Trophoblast cell (in vitro differentiated cells and primary cell): ENCODE measurements at regions not wholly inside any gene's neighbourhood (a gene's known extent, or its start where the extent isn't known, plus 50 kb on each side); places are given as distances from the start of the nearest gene placed in this dataset.
"Not testable (repeated sequence)": the region's sequence is repeated elsewhere in the genome, so short reads cannot be mapped to it uniquely, and the experiment has no call there.

Source experiments
- DNase-seq, 2 donors: peaks; one replicate each; pipeline ENCODE4 v3.0.0-alpha.2; 2016
- H2AFZ ChIP-seq: 2 replicates; pipeline ENCODE4 v1.6.1; 2013; ENCODE audit warnings: low read length, moderate library complexity, mild to moderate bottlenecking; ENCODE audit not compliant: insufficient read depth, poor library complexity
- H2AK5ac ChIP-seq: 2 replicates; pipeline ENCODE4 v1.6.1; 2013; ENCODE audit warnings: mild to moderate bottlenecking, low read length
- H2BK120ac ChIP-seq: 2 replicates; pipeline ENCODE4 v1.6.1; 2013; ENCODE audit warnings: low read length, mild to moderate bottlenecking, moderate library complexity; ENCODE audit not compliant: insufficient read depth, poor library complexity
- H2BK12ac ChIP-seq: 2 replicates; pipeline ENCODE4 v1.6.1; 2013; ENCODE audit warnings: mild to moderate bottlenecking, low read length, moderate library complexity
- H2BK5ac ChIP-seq: 2 replicates; pipeline ENCODE4 v1.6.1; 2013; ENCODE audit warnings: low read length, low read depth, moderate library complexity, mild to moderate bottlenecking; ENCODE audit not compliant: poor library complexity
- H3K14ac ChIP-seq: 2 replicates; pipeline ENCODE4 v1.6.1; 2013; ENCODE audit warnings: mild to moderate bottlenecking, low read length
- H3K18ac ChIP-seq: 2 replicates; pipeline ENCODE4 v1.6.1; 2013; ENCODE audit warnings: mild to moderate bottlenecking, low read length
- H3K23ac ChIP-seq: 2 replicates; pipeline ENCODE4 v1.6.1; 2013; ENCODE audit warnings: low read length
- H3K27ac ChIP-seq: 2 replicates; pipeline ENCODE4 v1.5.1; 2013; ENCODE audit warnings: low read depth, mild to moderate bottlenecking, inconsistent platforms, low read length, moderate library complexity
- H3K27me3 ChIP-seq: 2 replicates; pipeline ENCODE4 v1.6.1; 2013; ENCODE audit warnings: inconsistent platforms, mild to moderate bottlenecking, low read length, moderate library complexity; ENCODE audit not compliant: insufficient read depth
- H3K36me3 ChIP-seq, 2 experiments: 1 replicate in 1 of 2; 2 replicates in 1 of 2; pipeline ENCODE4 v1.6.1; 2013; ENCODE audit warnings: low read length in 2 of 2, mild to moderate bottlenecking in 2 of 2, moderate library complexity in 1 of 2; ENCODE audit not compliant: insufficient read depth in 2 of 2, control insufficient read depth in 1 of 2
- H3K4ac ChIP-seq: 2 replicates; pipeline ENCODE4 v1.6.1; 2013; ENCODE audit warnings: low read depth, mild to moderate bottlenecking, low read length, moderate library complexity
- H3K4me1 ChIP-seq, 2 experiments: 1 replicate in 1 of 2; 2 replicates in 1 of 2; pipeline ENCODE4 v1.6.1; 2013; ENCODE audit warnings: low read length in 2 of 2, mild to moderate bottlenecking in 2 of 2, moderate library complexity in 1 of 2; ENCODE audit not compliant: insufficient read depth in 2 of 2, control insufficient read depth in 1 of 2
- H3K4me2 ChIP-seq: 2 replicates; pipeline ENCODE4 v1.6.1; 2013; ENCODE audit warnings: inconsistent platforms, mild to moderate bottlenecking, low read length, moderate library complexity
- H3K4me3 ChIP-seq: 2 replicates; pipeline ENCODE4 v1.5.1; 2013; ENCODE audit warnings: mild to moderate bottlenecking, low read depth, low read length, inconsistent platforms
- H3K79me1 ChIP-seq: one replicate; pipeline ENCODE4 v1.6.1; 2013; ENCODE audit warnings: low read length
- H3K79me2 ChIP-seq: 2 replicates; pipeline ENCODE4 v1.6.1; 2013; ENCODE audit warnings: low read length, mild to moderate bottlenecking; ENCODE audit not compliant: control insufficient read depth, insufficient read depth, poor library complexity
- H3K9ac ChIP-seq: 2 replicates; pipeline ENCODE4 v1.6.1; 2013; ENCODE audit warnings: mild to moderate bottlenecking, low read length
- H3K9me3 ChIP-seq: 2 replicates; pipeline ENCODE4 v1.6.1; 2013; ENCODE audit warnings: low read depth, mild to moderate bottlenecking, control low read depth, inconsistent platforms, low read length; ENCODE audit not compliant: insufficient read depth
- H4K12ac ChIP-seq: 2 replicates; pipeline ENCODE4 v1.6.1; 2013; ENCODE audit warnings: low read depth, mild to moderate bottlenecking, low read length, moderate library complexity
- H4K8ac ChIP-seq: 2 replicates; pipeline ENCODE4 v1.6.1; 2013; ENCODE audit warnings: low read depth, mild to moderate bottlenecking, low read length, moderate library complexity
- H4K91ac ChIP-seq: one replicate; pipeline ENCODE4 v1.6.1; 2013; ENCODE audit warnings: low read depth, mild to moderate bottlenecking, low read length, moderate library complexity
- WGBS: extraction: QIAGEN DNeasy Blood & Tissue Kit; methylation state at CpG from one replicate; pipeline ENCODE4 v1.1.7; 2013; ENCODE audit warnings: missing lambda C conversion rate; ENCODE audit not compliant: insufficient read length, insufficient coverage; ENCODE audit errors: extremely low coverage; 5-methylcytosine and 5-hydroxymethylcytosine counted together

GRCh38 chr5:152606050-152606449 lies 201.0 kb upstream of the NMUR2 start:
- WGBS: no CpG with 5 or more reads among the region's 4 CpGs
- H3K4me1 ChIP-seq, H2BK12ac ChIP-seq, H3K4me2 ChIP-seq, H3K36me3 ChIP-seq, H4K12ac ChIP-seq, H3K27ac ChIP-seq, H3K18ac ChIP-seq, H3K79me2 ChIP-seq, H3K9ac ChIP-seq, H3K79me1 ChIP-seq, H3K27me3 ChIP-seq, H2BK5ac ChIP-seq, H4K91ac ChIP-seq, H2BK120ac ChIP-seq, H3K14ac ChIP-seq, H3K23ac ChIP-seq, H3K9me3 ChIP-seq, H3K4ac ChIP-seq, DNase-seq, H2AK5ac ChIP-seq, H2AFZ ChIP-seq, H3K4me3 ChIP-seq, H4K8ac ChIP-seq: not testable (repeated sequence)

- Histone ChIP-seq H3K4me2 (no peak overlapping the region), H4K8ac (no peak overlapping the region), H4K91ac (no peak overlapping the region), H3K79me2 (no peaks in the 10 kb centered on the region), H3K4me1 (no peaks in the 10 kb centered on the region), H3K9me3 (no peaks in the 10 kb centered on the region), H3K4ac (no peak overlapping the region), H3K79me1 (no peaks in the 10 kb centered on the region), H3K27me3 (no peaks in the 10 kb centered on the region), H3K23ac (no peak overlapping the region), H2AFZ (no peak overlapping the region), H2BK5ac (no peak overlapping the region), H3K14ac (no peak overlapping the region), H3K9ac (no peak overlapping the region), H3K4me3 (no peak overlapping the region), H4K12ac (no peak overlapping the region), H2BK12ac (no peak overlapping the region), H2BK120ac (no peak overlapping the region), H3K18ac (no peak overlapping the region), H2AK5ac (no peak overlapping the region), H3K27ac (no peak overlapping the region), H3K36me3 (no peaks in the 10 kb centered on the region)
- WGBS: no CpG with 5 or more reads among the region's 1 CpG
- no peak for DNase-seq
These were observed 201.8 kb upstream of the NMUR2 start for GRCh38 chr5:152606776-152607364.

- Histone ChIP-seq H3K79me2 (no peaks in the 10 kb centered on the region), H3K23ac (no peak overlapping the region), H3K27ac (no peak overlapping the region), H2BK120ac (no peak overlapping the region), H3K14ac (no peak overlapping the region), H3K36me3 (no peaks in the 10 kb centered on the region), H3K18ac (no peak overlapping the region), H4K91ac (no peak overlapping the region), H3K79me1 (no peaks in the 10 kb centered on the region), H2AFZ (no peak overlapping the region), H2BK12ac (no peak overlapping the region), H3K9me3 (no peaks in the 10 kb centered on the region), H3K4me2 (no peak overlapping the region), H3K4ac (no peak overlapping the region), H3K27me3 (no peaks in the 10 kb centered on the region), H2BK5ac (no peak overlapping the region), H3K9ac (no peak overlapping the region), H4K8ac (no peak overlapping the region), H2AK5ac (no peak overlapping the region), H4K12ac (no peak overlapping the region), H3K4me3 (no peak overlapping the region), H3K4me1 (no peaks in the 10 kb centered on the region)
- DNase-seq: no peak
- no CpG with 5 or more reads among the region's 3 CpGs for WGBS
These were observed 202.5 kb upstream of the NMUR2 start for GRCh38 chr5:152607401-152608160.

- no peak for DNase-seq
- no peak overlapping the region for H2AK5ac ChIP-seq
- H3K27ac ChIP-seq: no peak overlapping the region
- no peak overlapping the region for H2BK120ac ChIP-seq
- H3K27me3 ChIP-seq: no peaks in the 10 kb centered on the region
- no peak overlapping the region for H2BK12ac ChIP-seq
- H4K12ac ChIP-seq: no peak overlapping the region
- no peak overlapping the region for H4K8ac ChIP-seq
- no peak overlapping the region for H3K4me3 ChIP-seq
- H3K4me2 ChIP-seq: no peak overlapping the region
- H3K79me2 ChIP-seq: no peaks in the 10 kb centered on the region
- H4K91ac ChIP-seq: no peak overlapping the region
- no CpG with 5 or more reads among the region's 3 CpGs for WGBS
- H3K9me3 ChIP-seq: no peaks in the 10 kb centered on the region
- H3K4me1 ChIP-seq: no peaks in the 10 kb centered on the region
- no peak overlapping the region for H3K4ac ChIP-seq
- H3K79me1 ChIP-seq: no peaks in the 10 kb centered on the region
- H2AFZ ChIP-seq: no peak overlapping the region
- H3K23ac ChIP-seq: no peak overlapping the region
- H3K9ac ChIP-seq: no peak overlapping the region
- no peak overlapping the region for H3K18ac ChIP-seq
- H3K36me3 ChIP-seq: no peaks in the 10 kb centered on the region
- no peak overlapping the region for H2BK5ac ChIP-seq
- H3K14ac ChIP-seq: no peak overlapping the region
These were observed 203.4 kb upstream of the NMUR2 start for GRCh38 chr5:152608458-152608857.
